ENCODE measurements at regions not wholly inside any gene's neighbourhood (a gene's known extent, or its start where the extent isn't known, plus 50 kb on each side); places are given as distances from the start of the nearest gene placed in this dataset.

- DNase-seq (ENCODE audit: low read depth, low spot score) (no peak), ATAC-seq (no peak), FAIRE-seq (no peak)
- POLR2A ChIA-PET, result no interaction called here
- Histone ChIP-seq H3K79me2 (ENCODE audit: control insufficient read depth, insufficient read depth, low read length) (no peaks in the 10 kb centered on the region), H3K9ac (ENCODE audit: control insufficient read depth, insufficient read depth, low read length) (no peak overlapping the region), H3K27ac (ENCODE audit: control insufficient read depth, insufficient read depth) (no peak overlapping the region), H2AFZ (ENCODE audit: control insufficient read depth, low read depth, low read length) (no peak overlapping the region), H3K4me2 (ENCODE audit: control insufficient read depth, insufficient read depth) (no peak overlapping the region), H3K4me3 (no peak overlapping the region), H3K27me3 (replicated peaks in 1 of 2; ENCODE audit: control insufficient read depth in 2 of 2, insufficient read depth in 2 of 2, low read length in 1 of 2) (no peaks in the 10 kb centered on the region), H3K4me1 (ENCODE audit: control insufficient read depth, insufficient read depth, low read length) (no peaks in the 10 kb centered on the region), H3K9me3 (replicated peaks; ENCODE audit: control insufficient read depth, insufficient read depth, low read length) (no peaks in the 10 kb centered on the region), H4K20me1 (ENCODE audit: control insufficient read depth, insufficient read depth) (no peaks in the 10 kb centered on the region), H3K36me3 (ENCODE audit: control insufficient read depth in 2 of 2, insufficient read depth in 2 of 2, low read length in 1 of 2) (no peaks in the 10 kb centered on the region)
- RAD21 ChIA-PET (ENCODE audit: unreplicated experiment), result no interaction called here
- 21% methylated on average over 4 of the region's 4 CpGs for WGBS (ENCODE audit: insufficient coverage, insufficient replicate concordance, low lambda C conversion rate, missing lambda C conversion rate)
- CTCF ChIA-PET, result no interaction called here
- SMC1A ChIA-PET (ENCODE audit: uncharacterized antibody, unreplicated experiment), result no interaction called here
- no TSS peak for BruUV-seq (replicated peaks)
- in situ Hi-C loops (cut with MboI), result no loop called here
- intact Hi-C loops (cut with micrococcal nuclease; ENCODE audit: unreplicated experiment), result no loop called here
- no peak for TF ChIP-seq EZH2 (IDR thresholded peaks at IDR 0.05; ENCODE audit: borderline replicate concordance, control insufficient read depth, low read depth, low read length)
- no peak for TF ChIP-seq JUNB (IDR thresholded peaks at IDR 0.05)
- TF ChIP-seq MYB (IDR thresholded peaks at IDR 0.05; ENCODE audit: borderline replicate concordance, low read depth, low read length), result no peak
- TF ChIP-seq PAX5 (IDR thresholded peaks at IDR 0.05; ENCODE audit: borderline replicate concordance, low read depth, low read length), result no peak
- no peak for TF ChIP-seq YY1 (IDR thresholded peaks at IDR 0.05; ENCODE audit: low read depth, low read length)
- no peak for TF ChIP-seq HDAC6 (IDR thresholded peaks at IDR 0.05; ENCODE audit: unreplicated experiment)
- TF ChIP-seq BHLHE40 (IDR thresholded peaks at IDR 0.05; ENCODE audit: borderline replicate concordance in 1 of 2, low read depth in 2 of 2, low read length in 1 of 2), result no peak
- TF ChIP-seq E2F8 (IDR thresholded peaks at IDR 0.05; ENCODE audit: low read depth, partially characterized antibody), result no peak
- no peak for TF ChIP-seq MAX (IDR thresholded peaks at IDR 0.05; ENCODE audit: low read depth, low read length)
- TF ChIP-seq STAT1 (conservative IDR thresholded peaks at IDR 0.05), result no peak
- no peak for TF ChIP-seq CEBPZ (IDR thresholded peaks at IDR 0.05; ENCODE audit: low read depth, low read length)
- TF ChIP-seq TCF7 (IDR thresholded peaks at IDR 0.05; ENCODE audit: borderline replicate concordance), result no peak
- no peak for TF ChIP-seq POLR2AphosphoS5 (IDR thresholded peaks at IDR 0.05; ENCODE audit: low read length)
- no peak for TF ChIP-seq ZNF622 (IDR thresholded peaks at IDR 0.05)
- no peak for TF ChIP-seq HSF1 (IDR thresholded peaks at IDR 0.05; ENCODE audit: low read depth, low read length)
- no peak for TF ChIP-seq BMI1 (IDR thresholded peaks at IDR 0.05; ENCODE audit: borderline replicate concordance)
Measured at GRCh38 chr11:37107831-37108230, 509.8 kb upstream of the RAG2 start.

Data from GM12878 (cell line).